Trophoblast cell (in vitro differentiated cells and primary cell): ENCODE measurements at regions not wholly inside any gene's neighbourhood (a gene's known extent, or its start where the extent isn't known, plus 50 kb on each side); places are given as distances from the start of the nearest gene placed in this dataset.

ENCODE experiments used
- DNase-seq, 2 donors: peaks; one replicate each; pipeline ENCODE4 v3.0.0-alpha.2; 2016
- H2AFZ ChIP-seq: 2 replicates; pipeline ENCODE4 v1.6.1; 2013; ENCODE audit warnings: low read length, moderate library complexity, mild to moderate bottlenecking; ENCODE audit not compliant: insufficient read depth, poor library complexity
- H2AK5ac ChIP-seq: 2 replicates; pipeline ENCODE4 v1.6.1; 2013; ENCODE audit warnings: mild to moderate bottlenecking, low read length
- H2BK120ac ChIP-seq: 2 replicates; pipeline ENCODE4 v1.6.1; 2013; ENCODE audit warnings: low read length, mild to moderate bottlenecking, moderate library complexity; ENCODE audit not compliant: insufficient read depth, poor library complexity
- H2BK12ac ChIP-seq: 2 replicates; pipeline ENCODE4 v1.6.1; 2013; ENCODE audit warnings: mild to moderate bottlenecking, low read length, moderate library complexity
- H2BK5ac ChIP-seq: 2 replicates; pipeline ENCODE4 v1.6.1; 2013; ENCODE audit warnings: low read length, low read depth, moderate library complexity, mild to moderate bottlenecking; ENCODE audit not compliant: poor library complexity
- H3K14ac ChIP-seq: 2 replicates; pipeline ENCODE4 v1.6.1; 2013; ENCODE audit warnings: mild to moderate bottlenecking, low read length
- H3K18ac ChIP-seq: 2 replicates; pipeline ENCODE4 v1.6.1; 2013; ENCODE audit warnings: mild to moderate bottlenecking, low read length
- H3K23ac ChIP-seq: 2 replicates; pipeline ENCODE4 v1.6.1; 2013; ENCODE audit warnings: low read length
- H3K27ac ChIP-seq: 2 replicates; pipeline ENCODE4 v1.5.1; 2013; ENCODE audit warnings: low read depth, mild to moderate bottlenecking, inconsistent platforms, low read length, moderate library complexity
- H3K27me3 ChIP-seq: 2 replicates; pipeline ENCODE4 v1.6.1; 2013; ENCODE audit warnings: inconsistent platforms, mild to moderate bottlenecking, low read length, moderate library complexity; ENCODE audit not compliant: insufficient read depth
- H3K36me3 ChIP-seq, 2 experiments: 1 replicate in 1 of 2; 2 replicates in 1 of 2; pipeline ENCODE4 v1.6.1; 2013; ENCODE audit warnings: low read length in 2 of 2, mild to moderate bottlenecking in 2 of 2, moderate library complexity in 1 of 2; ENCODE audit not compliant: insufficient read depth in 2 of 2, control insufficient read depth in 1 of 2
- H3K4ac ChIP-seq: 2 replicates; pipeline ENCODE4 v1.6.1; 2013; ENCODE audit warnings: low read depth, mild to moderate bottlenecking, low read length, moderate library complexity
- H3K4me1 ChIP-seq, 2 experiments: 1 replicate in 1 of 2; 2 replicates in 1 of 2; pipeline ENCODE4 v1.6.1; 2013; ENCODE audit warnings: low read length in 2 of 2, mild to moderate bottlenecking in 2 of 2, moderate library complexity in 1 of 2; ENCODE audit not compliant: insufficient read depth in 2 of 2, control insufficient read depth in 1 of 2
- H3K4me2 ChIP-seq: 2 replicates; pipeline ENCODE4 v1.6.1; 2013; ENCODE audit warnings: inconsistent platforms, mild to moderate bottlenecking, low read length, moderate library complexity
- H3K4me3 ChIP-seq: 2 replicates; pipeline ENCODE4 v1.5.1; 2013; ENCODE audit warnings: mild to moderate bottlenecking, low read depth, low read length, inconsistent platforms
- H3K79me1 ChIP-seq: one replicate; pipeline ENCODE4 v1.6.1; 2013; ENCODE audit warnings: low read length
- H3K79me2 ChIP-seq: 2 replicates; pipeline ENCODE4 v1.6.1; 2013; ENCODE audit warnings: low read length, mild to moderate bottlenecking; ENCODE audit not compliant: control insufficient read depth, insufficient read depth, poor library complexity
- H3K9ac ChIP-seq: 2 replicates; pipeline ENCODE4 v1.6.1; 2013; ENCODE audit warnings: mild to moderate bottlenecking, low read length
- H3K9me3 ChIP-seq: 2 replicates; pipeline ENCODE4 v1.6.1; 2013; ENCODE audit warnings: low read depth, mild to moderate bottlenecking, control low read depth, inconsistent platforms, low read length; ENCODE audit not compliant: insufficient read depth
- H4K12ac ChIP-seq: 2 replicates; pipeline ENCODE4 v1.6.1; 2013; ENCODE audit warnings: low read depth, mild to moderate bottlenecking, low read length, moderate library complexity
- H4K8ac ChIP-seq: 2 replicates; pipeline ENCODE4 v1.6.1; 2013; ENCODE audit warnings: low read depth, mild to moderate bottlenecking, low read length, moderate library complexity
- H4K91ac ChIP-seq: one replicate; pipeline ENCODE4 v1.6.1; 2013; ENCODE audit warnings: low read depth, mild to moderate bottlenecking, low read length, moderate library complexity
- WGBS: extraction: QIAGEN DNeasy Blood & Tissue Kit; methylation state at CpG from one replicate; pipeline ENCODE4 v1.1.7; 2013; ENCODE audit warnings: missing lambda C conversion rate; ENCODE audit not compliant: insufficient read length, insufficient coverage; ENCODE audit errors: extremely low coverage; 5-methylcytosine and 5-hydroxymethylcytosine counted together

DNA sequence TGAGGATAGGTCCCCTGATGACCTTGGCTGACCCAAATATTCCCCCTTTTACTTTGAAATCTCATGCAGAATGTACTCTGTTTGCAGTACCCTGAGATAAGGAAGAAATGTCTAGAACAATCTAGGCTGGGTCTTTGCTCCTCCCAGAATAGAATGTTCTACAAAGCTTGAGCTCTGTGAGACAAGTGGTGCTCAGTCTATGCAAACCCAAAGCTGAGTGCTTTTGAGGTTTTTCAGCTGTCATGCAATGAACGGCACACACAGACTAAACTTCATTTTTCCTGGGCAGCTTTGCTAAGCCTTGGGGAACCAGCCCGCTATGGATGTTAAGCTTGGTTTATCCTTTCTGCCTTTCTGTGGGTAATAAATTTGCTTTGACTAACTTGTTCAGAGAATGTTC is 513.6 kb downstream of the FAT4 start:
- Histone ChIP-seq H3K4me2 (no peak overlapping the region), H3K27me3 (no peaks in the 10 kb centered on the region), H3K23ac (no peak overlapping the region), H3K9me3 (no peaks in the 10 kb centered on the region), H2AK5ac (no peak overlapping the region), H3K14ac (no peak overlapping the region), H2BK120ac (no peak overlapping the region), H3K4me3 (no peak overlapping the region), H3K4ac (no peak overlapping the region), H3K4me1 (no peaks in the 10 kb centered on the region), H3K27ac (no peak overlapping the region), H4K12ac (no peak overlapping the region), H2BK5ac (no peak overlapping the region), H3K79me2 (no peaks in the 10 kb centered on the region), H3K9ac (no peak overlapping the region), H3K36me3 (no peaks in the 10 kb centered on the region), H2AFZ (no peak overlapping the region), H4K91ac (no peak overlapping the region), H3K18ac (no peak overlapping the region), H4K8ac (no peak overlapping the region), H2BK12ac (no peak overlapping the region), H3K79me1 (no peaks in the 10 kb centered on the region)
- no peak for DNase-seq
- WGBS = no CpG with 5 or more reads among the region's 2 CpGs

DNA sequence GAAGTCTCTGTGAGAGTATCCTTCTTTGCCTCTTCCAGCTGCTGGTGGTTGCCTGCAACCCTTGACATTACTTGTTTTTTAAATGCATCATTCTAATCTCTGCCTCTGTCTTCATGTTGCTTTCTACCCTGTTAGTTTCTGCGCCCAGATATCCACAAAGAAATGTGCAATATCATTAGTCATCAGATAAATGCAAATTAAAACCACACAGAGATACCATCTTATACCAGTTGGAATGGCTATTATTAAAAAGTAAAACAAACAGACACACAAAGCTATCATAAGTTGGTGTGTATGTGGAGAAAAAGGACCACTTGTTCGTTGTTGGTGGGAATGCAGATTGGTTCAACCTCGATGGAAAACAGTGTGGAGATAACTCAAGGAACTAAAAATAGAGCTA is 517.4 kb downstream of the FAT4 start:
- no peak overlapping the region for H3K4me3 ChIP-seq
- H2BK12ac ChIP-seq = no peak overlapping the region
- H2AFZ ChIP-seq = no peak overlapping the region
- no peak overlapping the region for H3K18ac ChIP-seq
- H3K14ac ChIP-seq = no peak overlapping the region
- H3K23ac ChIP-seq = no peak overlapping the region
- no peaks in the 10 kb centered on the region for H3K79me2 ChIP-seq
- no peak overlapping the region for H3K4me2 ChIP-seq
- H2AK5ac ChIP-seq = no peak overlapping the region
- DNase-seq = no peak
- H4K8ac ChIP-seq = no peak overlapping the region
- H3K4ac ChIP-seq = no peak overlapping the region
- H3K79me1 ChIP-seq = no peaks in the 10 kb centered on the region
- no peak overlapping the region for H3K9ac ChIP-seq
- no peak overlapping the region for H2BK5ac ChIP-seq
- no peak overlapping the region for H4K91ac ChIP-seq
- no peaks in the 10 kb centered on the region for H3K27me3 ChIP-seq
- no peaks in the 10 kb centered on the region for H3K36me3 ChIP-seq
- H2BK120ac ChIP-seq = no peak overlapping the region
- H3K9me3 ChIP-seq = no peaks in the 10 kb centered on the region
- no peaks in the 10 kb centered on the region for H3K4me1 ChIP-seq
- no CpG with 5 or more reads among the region's 3 CpGs for WGBS
- no peak overlapping the region for H3K27ac ChIP-seq
- H4K12ac ChIP-seq = no peak overlapping the region

DNA sequence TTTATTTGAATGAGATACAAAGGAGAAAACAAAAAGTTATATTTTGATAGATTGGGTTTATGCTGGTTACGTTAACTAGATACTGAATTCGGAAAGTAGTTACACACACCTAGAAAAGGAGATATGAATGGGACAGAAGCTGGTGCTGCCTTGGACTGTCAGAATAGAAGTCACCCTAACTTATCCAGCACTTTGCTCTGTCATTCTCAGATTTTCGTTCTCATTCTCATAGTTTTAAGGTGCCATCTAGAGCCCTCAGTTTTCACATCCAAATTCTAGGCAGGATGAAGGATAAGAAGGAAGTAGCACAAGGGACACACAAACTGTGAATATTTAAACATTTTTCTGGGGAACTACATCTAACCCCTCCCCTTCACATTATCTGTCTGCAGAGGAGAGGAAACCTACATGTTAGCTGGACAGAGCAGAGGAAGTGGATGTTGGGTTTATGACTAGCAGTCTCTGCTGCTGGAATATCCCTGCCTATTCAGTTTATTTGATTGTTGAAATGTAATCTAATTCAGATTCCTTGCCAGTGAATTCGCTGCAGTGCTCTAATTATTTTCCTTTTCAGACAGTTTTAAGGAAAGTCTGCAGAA is 521.9 kb downstream of the FAT4 start:
- Histone ChIP-seq H2BK5ac (no peak overlapping the region), H3K18ac (no peak overlapping the region), H3K9ac (no peak overlapping the region), H4K8ac (no peak overlapping the region), H2BK120ac (no peak overlapping the region), H3K27me3 (no peaks in the 10 kb centered on the region), H3K23ac (no peak overlapping the region), H2AK5ac (no peak overlapping the region), H3K79me1 (no peaks in the 10 kb centered on the region), H3K4ac (no peak overlapping the region), H4K12ac (no peak overlapping the region), H3K79me2 (no peaks in the 10 kb centered on the region), H3K9me3 (no peaks in the 10 kb centered on the region), H3K4me2 (no peak overlapping the region), H2AFZ (no peak overlapping the region), H3K4me1 (no peaks in the 10 kb centered on the region), H2BK12ac (no peak overlapping the region), H3K36me3 (no peaks in the 10 kb centered on the region), H3K27ac (no peak overlapping the region), H3K4me3 (no peak overlapping the region), H3K14ac (no peak overlapping the region), H4K91ac (no peak overlapping the region)
- no peak for DNase-seq
- no CpG with 5 or more reads among the region's 4 CpGs for WGBS

DNA sequence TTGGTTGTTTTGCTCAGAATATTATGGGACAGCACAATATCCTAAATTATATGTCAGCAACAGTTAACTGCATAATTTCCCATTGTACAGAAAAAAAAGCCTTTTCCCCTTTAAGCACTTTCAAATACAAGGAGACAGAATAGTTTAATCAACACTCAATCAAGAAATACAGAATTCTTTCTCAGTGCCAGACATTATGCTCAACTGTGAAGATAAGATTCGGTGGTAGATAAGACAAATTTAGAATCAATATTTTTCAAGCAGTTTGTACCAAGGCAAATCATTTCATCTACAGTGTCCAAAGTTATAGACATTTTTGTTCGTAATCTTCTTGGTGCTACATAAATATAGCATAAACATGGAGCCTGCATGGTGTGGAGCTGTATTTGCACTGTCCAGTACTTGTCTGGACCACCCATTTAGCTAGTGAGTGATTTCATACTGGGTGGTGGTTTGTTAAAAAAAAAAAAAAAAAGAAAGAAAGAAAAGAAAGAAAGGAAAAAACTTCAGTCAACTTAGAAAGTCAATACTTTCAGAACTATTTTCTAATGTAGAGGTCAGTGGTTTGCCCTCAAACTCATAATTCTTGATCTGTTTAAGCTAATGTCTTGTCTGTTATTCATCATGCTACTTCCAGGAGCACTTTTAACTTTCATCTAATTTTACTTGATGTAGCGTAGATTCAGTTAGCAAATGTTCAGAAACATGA is 522.9 kb downstream of the FAT4 start:
- H4K91ac ChIP-seq = no peak overlapping the region
- no peak overlapping the region for H3K27ac ChIP-seq
- no CpG with 5 or more reads among the region's 3 CpGs for WGBS
- H3K14ac ChIP-seq = no peak overlapping the region
- H2AFZ ChIP-seq = no peak overlapping the region
- no peak overlapping the region for H3K9ac ChIP-seq
- no peaks in the 10 kb centered on the region for H3K79me1 ChIP-seq
- H2AK5ac ChIP-seq = no peak overlapping the region
- no peak overlapping the region for H2BK12ac ChIP-seq
- H3K18ac ChIP-seq = no peak overlapping the region
- no peaks in the 10 kb centered on the region for H3K4me1 ChIP-seq
- no peaks in the 10 kb centered on the region for H3K9me3 ChIP-seq
- no peaks in the 10 kb centered on the region for H3K36me3 ChIP-seq
- no peak overlapping the region for H4K12ac ChIP-seq
- no peak overlapping the region for H3K4ac ChIP-seq
- H2BK5ac ChIP-seq = no peak overlapping the region
- H2BK120ac ChIP-seq = no peak overlapping the region
- no peak overlapping the region for H3K4me2 ChIP-seq
- H3K23ac ChIP-seq = no peak overlapping the region
- no peaks in the 10 kb centered on the region for H3K27me3 ChIP-seq
- no peak overlapping the region for H4K8ac ChIP-seq
- H3K79me2 ChIP-seq = no peaks in the 10 kb centered on the region
- DNase-seq = no peak
- H3K4me3 ChIP-seq = no peak overlapping the region
